Lower lobe of right lung (tissue), 2 donors: ENCODE measurements at regions not wholly inside any gene's neighbourhood (a gene's known extent, or its start where the extent isn't known, plus 50 kb on each side); places are given as distances from the start of the nearest gene placed in this dataset.

Source experiments
- ATAC-seq, 2 donors: fragments of 200-7000 bp; cut with Tn5 transposase; one replicate each; pipeline ENCODE4 v1.9.1; 2020 to 2022; ENCODE audit warnings: mild to moderate bottlenecking in 2 of 2, moderate library complexity in 2 of 2
- DNase-seq: peaks from one replicate; pipeline ENCODE4 v3.0.0-alpha.2; 2020
- H3K27ac ChIP-seq: fragments of 200-600 bp; one replicate; pipeline ENCODE4 v1.8.0; 2022
- H3K27me3 ChIP-seq: fragments of 200-600 bp; one replicate; pipeline ENCODE4 v1.8.0; 2022; ENCODE audit warnings: low read depth
- H3K36me3 ChIP-seq: fragments of 200-600 bp; one replicate; pipeline ENCODE4 v1.8.0; 2022; ENCODE audit warnings: mild to moderate bottlenecking
- H3K4me1 ChIP-seq: fragments of 200-600 bp; one replicate; pipeline ENCODE4 v1.8.0; 2022
- H3K4me3 ChIP-seq: fragments of 200-600 bp; one replicate; pipeline ENCODE4 v1.8.0; 2022; ENCODE audit warnings: mild to moderate bottlenecking
- H3K9me3 ChIP-seq: fragments of 200-600 bp; one replicate; pipeline ENCODE4 v1.8.0; 2022
- intact Hi-C: fragments of 100-400 bp; cut with DNase I; formaldehyde crosslinking; loops from one replicate; pipeline ENCODE4 v1.11.0; 2022
- TF ChIP-seq, protein P1 (sequence below): fragments of 200-600 bp; IDR thresholded peaks from one replicate; pipeline ENCODE4 v1.8.0; 2022; ENCODE audit warnings: antibody characterized with exemption, mild to moderate bottlenecking
- donor health status: DM: no; HTN: yes; CAD: no; lungs with severe emphysema.

DNA sequence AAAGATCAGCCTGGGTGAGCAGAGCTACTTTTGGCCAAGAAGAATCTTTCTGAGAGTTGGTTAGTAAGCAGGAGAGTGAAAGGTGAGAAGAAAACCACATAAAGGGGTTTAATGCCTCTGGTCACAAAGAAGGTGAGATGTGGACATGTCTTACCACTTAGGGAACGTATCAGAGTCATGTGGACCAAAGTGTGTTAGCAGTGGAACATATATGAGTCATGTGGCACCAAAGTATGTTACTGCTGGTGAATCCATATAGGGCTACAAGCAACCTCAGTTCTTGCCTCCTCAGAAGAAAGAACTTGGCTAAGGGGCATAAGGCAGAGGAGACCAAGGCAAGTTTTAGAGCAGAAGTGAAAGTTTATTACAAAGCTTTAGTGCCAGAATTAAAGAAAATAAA lies 411.6 kb upstream of the NEGR1 start:
- H3K9me3 ChIP-seq: no peaks in the 10 kb centered on the region
- H3K27me3 ChIP-seq: no peaks in the 10 kb centered on the region
- intact Hi-C loops: no loop called here
- H3K4me1 ChIP-seq: no peaks in the 10 kb centered on the region
- no peaks in the 10 kb centered on the region for H3K36me3 ChIP-seq
- TF ChIP-seq, protein P1, sequence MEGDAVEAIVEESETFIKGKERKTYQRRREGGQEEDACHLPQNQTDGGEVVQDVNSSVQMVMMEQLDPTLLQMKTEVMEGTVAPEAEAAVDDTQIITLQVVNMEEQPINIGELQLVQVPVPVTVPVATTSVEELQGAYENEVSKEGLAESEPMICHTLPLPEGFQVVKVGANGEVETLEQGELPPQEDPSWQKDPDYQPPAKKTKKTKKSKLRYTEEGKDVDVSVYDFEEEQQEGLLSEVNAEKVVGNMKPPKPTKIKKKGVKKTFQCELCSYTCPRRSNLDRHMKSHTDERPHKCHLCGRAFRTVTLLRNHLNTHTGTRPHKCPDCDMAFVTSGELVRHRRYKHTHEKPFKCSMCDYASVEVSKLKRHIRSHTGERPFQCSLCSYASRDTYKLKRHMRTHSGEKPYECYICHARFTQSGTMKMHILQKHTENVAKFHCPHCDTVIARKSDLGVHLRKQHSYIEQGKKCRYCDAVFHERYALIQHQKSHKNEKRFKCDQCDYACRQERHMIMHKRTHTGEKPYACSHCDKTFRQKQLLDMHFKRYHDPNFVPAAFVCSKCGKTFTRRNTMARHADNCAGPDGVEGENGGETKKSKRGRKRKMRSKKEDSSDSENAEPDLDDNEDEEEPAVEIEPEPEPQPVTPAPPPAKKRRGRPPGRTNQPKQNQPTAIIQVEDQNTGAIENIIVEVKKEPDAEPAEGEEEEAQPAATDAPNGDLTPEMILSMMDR: no peak
- no peak overlapping the region for H3K4me3 ChIP-seq
- DNase-seq (no peak), ATAC-seq (no peak)
- H3K27ac ChIP-seq: no peak overlapping the region

DNA sequence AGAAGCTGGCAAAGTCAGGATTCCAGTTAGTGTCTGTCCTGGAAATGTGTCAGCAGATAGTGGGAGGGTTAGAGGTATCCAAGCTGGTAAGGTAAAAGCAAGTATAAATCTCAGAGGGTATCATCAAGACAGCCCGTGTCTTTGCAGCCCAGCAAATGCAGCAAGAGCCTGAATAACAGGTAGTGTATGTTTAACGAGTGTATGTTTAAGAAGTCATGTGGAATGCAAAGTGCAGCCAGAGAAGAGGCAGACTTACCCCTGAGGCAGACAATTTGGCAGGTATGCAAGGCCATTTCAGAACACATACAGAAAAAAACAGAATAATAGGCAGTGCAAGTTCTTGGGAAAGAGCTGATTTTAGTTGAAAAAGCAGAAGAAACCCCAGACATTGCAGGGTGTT lies 411.0 kb upstream of the NEGR1 start:
- no peak overlapping the region for H3K27ac ChIP-seq
- no peaks in the 10 kb centered on the region for H3K9me3 ChIP-seq
- intact Hi-C loops: no loop called here
- no peak for DNase-seq
- TF ChIP-seq, protein P1: no peak
- no peaks in the 10 kb centered on the region for H3K36me3 ChIP-seq
- no peak overlapping the region for H3K4me3 ChIP-seq
- no peaks in the 10 kb centered on the region for H3K27me3 ChIP-seq
- ATAC-seq: no peak
- no peaks in the 10 kb centered on the region for H3K4me1 ChIP-seq

- intact Hi-C loops: no loop called here
- no peaks in the 10 kb centered on the region for H3K9me3 ChIP-seq
- TF ChIP-seq, protein P1: no peak
- H3K4me3 ChIP-seq: no peak overlapping the region
- DNase-seq: no peak
- no peak overlapping the region for H3K27ac ChIP-seq
- H3K27me3 ChIP-seq: no peaks in the 10 kb centered on the region
- ATAC-seq: no peak
- H3K36me3 ChIP-seq: no peaks in the 10 kb centered on the region
- no peaks in the 10 kb centered on the region for H3K4me1 ChIP-seq
Measured at GRCh38 chr1:72690871-72691270, 408.5 kb upstream of the NEGR1 start.

DNA sequence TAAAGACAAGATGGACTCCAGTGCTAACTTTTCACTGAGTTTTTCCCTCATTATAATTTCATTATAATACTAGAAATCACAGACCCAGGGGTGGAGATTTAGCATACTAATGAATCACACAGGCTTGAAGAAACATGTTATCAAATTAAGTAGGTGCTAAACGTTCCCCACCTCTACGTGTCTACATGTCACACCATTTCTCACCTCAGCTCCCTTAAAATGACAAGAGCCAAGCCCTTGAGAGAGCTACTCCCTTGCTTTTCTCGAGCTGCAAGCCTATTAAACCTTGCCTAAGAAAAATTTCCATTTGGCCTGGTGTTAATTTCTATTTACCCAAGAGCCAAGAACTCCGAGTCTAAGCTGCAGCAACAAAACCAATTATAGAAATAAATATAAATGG lies 396.3 kb upstream of the NEGR1 start:
- H3K9me3 ChIP-seq: no peaks in the 10 kb centered on the region
- H3K36me3 ChIP-seq: no peaks in the 10 kb centered on the region
- H3K27ac ChIP-seq: no peak overlapping the region
- no peaks in the 10 kb centered on the region for H3K27me3 ChIP-seq
- H3K4me3 ChIP-seq: no peak overlapping the region
- DNase-seq: no peak
- TF ChIP-seq, protein P1: no peak
- ATAC-seq: no peak
- no peaks in the 10 kb centered on the region for H3K4me1 ChIP-seq
- intact Hi-C loops: no loop called here

DNA sequence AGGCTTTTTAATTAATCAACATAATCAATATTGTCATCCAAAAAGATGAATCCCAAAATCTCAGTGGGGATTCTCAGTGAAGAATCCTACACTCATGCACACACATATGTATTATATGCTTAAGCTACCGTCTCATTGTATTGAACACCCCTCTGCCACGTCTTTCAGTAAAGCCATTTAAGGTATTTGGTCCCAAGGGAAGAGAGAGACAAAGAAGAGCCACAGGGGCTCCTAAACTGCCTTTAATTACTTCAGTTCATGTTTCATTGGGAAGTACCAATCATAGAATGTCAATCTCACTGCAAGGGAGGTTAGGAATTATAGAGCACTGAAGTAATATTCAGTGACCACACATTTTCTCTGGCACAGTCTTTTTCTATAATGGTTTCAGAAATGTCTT lies 388.6 kb upstream of the NEGR1 start:
- H3K4me1 ChIP-seq: no peaks in the 10 kb centered on the region
- ATAC-seq: no peak
- no peak overlapping the region for H3K27ac ChIP-seq
- no peak for DNase-seq
- no peaks in the 10 kb centered on the region for H3K27me3 ChIP-seq
- TF ChIP-seq, protein P1: no peak
- no peaks in the 10 kb centered on the region for H3K9me3 ChIP-seq
- H3K4me3 ChIP-seq: no peak overlapping the region
- H3K36me3 ChIP-seq: no peaks in the 10 kb centered on the region
- intact Hi-C loops: no loop called here

DNA sequence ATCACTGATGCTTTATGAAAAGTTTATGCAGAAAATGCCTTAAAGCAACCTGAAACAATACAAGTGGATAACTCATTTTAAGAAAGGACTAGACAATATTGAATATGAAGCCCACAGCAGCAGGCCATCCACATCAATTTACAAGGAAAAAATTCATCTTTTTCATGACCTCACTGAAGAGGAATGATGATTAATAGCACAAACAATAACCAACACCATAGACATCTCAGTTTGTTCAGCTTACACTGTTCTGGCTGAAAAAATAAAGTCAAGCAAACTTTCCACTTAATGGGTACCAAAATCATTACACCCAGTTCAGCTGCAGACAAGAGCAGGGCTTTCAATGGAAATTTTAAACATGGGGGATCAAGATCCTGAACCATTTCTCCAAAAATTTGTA lies 380.6 kb upstream of the NEGR1 start:
- H3K4me1 ChIP-seq: no peaks in the 10 kb centered on the region
- DNase-seq (no peak), ATAC-seq (no peak)
- H3K36me3 ChIP-seq: no peaks in the 10 kb centered on the region
- intact Hi-C loops: no loop called here
- H3K27me3 ChIP-seq: no peaks in the 10 kb centered on the region
- TF ChIP-seq, protein P1: no peak
- no peak overlapping the region for H3K27ac ChIP-seq
- no peaks in the 10 kb centered on the region for H3K9me3 ChIP-seq
- no peak overlapping the region for H3K4me3 ChIP-seq
